ENCODE measurements at regions not wholly inside any gene's neighbourhood (a gene's known extent, or its start where the extent isn't known, plus 50 kb on each side); places are given as distances from the start of the nearest gene placed in this dataset.

- Histone ChIP-seq H3K4me3 (no peak overlapping the region), H3K27me3 (no peaks in the 10 kb centered on the region), H3K27ac (no peak overlapping the region), H3K4me1 (ENCODE audit: low read depth) (peaks cover 5% of the 10 kb centered on the region), H3K9me3 (ENCODE audit: low read depth) (no peaks in the 10 kb centered on the region), H3K36me3 (no peaks in the 10 kb centered on the region)
- no peak for DNase-seq (ENCODE audit: low read depth in 1 of 2, low spot score in 1 of 2)
- TF ChIP-seq CTCF (IDR thresholded peaks at IDR 0.05; ENCODE audit: low read depth, low read length) = no peak
Measured at GRCh38 chr1:217268058-217268457, 362.8 kb downstream of the GPATCH2 start.

DNA sequence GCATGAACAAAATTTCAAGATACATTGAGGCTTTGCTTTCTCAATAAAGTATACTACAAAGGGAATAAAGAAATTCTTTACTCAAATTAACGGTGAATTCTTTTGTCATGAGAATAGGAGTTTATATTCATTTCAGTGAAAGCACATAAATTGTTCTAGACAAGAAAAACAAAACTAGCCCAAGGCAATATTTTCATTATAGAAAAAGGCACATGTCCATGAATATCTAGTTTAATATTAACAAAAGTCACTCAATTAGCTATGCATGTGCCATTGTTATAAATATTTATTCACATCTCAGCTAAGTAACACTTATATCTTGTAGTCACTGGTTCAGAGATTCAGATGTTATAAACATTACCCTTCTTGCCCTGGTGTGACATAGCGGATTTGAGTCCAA lies 369.3 kb downstream of the GPATCH2 start:
- Histone ChIP-seq H3K36me3 (no peaks in the 10 kb centered on the region), H3K4me3 (no peak overlapping the region), H3K27ac (no peak overlapping the region), H3K9me3 (ENCODE audit: low read depth) (no peaks in the 10 kb centered on the region), H3K27me3 (no peaks in the 10 kb centered on the region), H3K4me1 (ENCODE audit: low read depth) (no peaks in the 10 kb centered on the region)
- DNase-seq (ENCODE audit: low read depth in 1 of 2, low spot score in 1 of 2) = no peak
- no peak for TF ChIP-seq CTCF (IDR thresholded peaks at IDR 0.05; ENCODE audit: low read depth, low read length)

- no peak overlapping the region for H3K4me3 ChIP-seq
- H3K4me1 ChIP-seq (ENCODE audit: low read depth) = no peaks in the 10 kb centered on the region
- H3K27me3 ChIP-seq = no peaks in the 10 kb centered on the region
- no peak for DNase-seq (ENCODE audit: low read depth in 1 of 2, low spot score in 1 of 2)
- no peaks in the 10 kb centered on the region for H3K9me3 ChIP-seq (ENCODE audit: low read depth)
- H3K36me3 ChIP-seq = no peaks in the 10 kb centered on the region
- no peak for TF ChIP-seq CTCF (IDR thresholded peaks at IDR 0.05; ENCODE audit: low read depth, low read length)
- H3K27ac ChIP-seq = no peak overlapping the region
Measured at GRCh38 chr1:217260676-217261075, 370.2 kb downstream of the GPATCH2 start.

- DNase-seq (ENCODE audit: low read depth in 1 of 2, low spot score in 1 of 2) = no peak
- Histone ChIP-seq H3K36me3 (no peaks in the 10 kb centered on the region), H3K9me3 (ENCODE audit: low read depth) (no peaks in the 10 kb centered on the region), H3K4me1 (ENCODE audit: low read depth) (no peaks in the 10 kb centered on the region), H3K4me3 (no peak overlapping the region), H3K27ac (no peak overlapping the region), H3K27me3 (no peaks in the 10 kb centered on the region)
- no peak for TF ChIP-seq CTCF (IDR thresholded peaks at IDR 0.05; ENCODE audit: low read depth, low read length)
Measured at GRCh38 chr1:217253985-217254384, 376.9 kb downstream of the GPATCH2 start.

DNA sequence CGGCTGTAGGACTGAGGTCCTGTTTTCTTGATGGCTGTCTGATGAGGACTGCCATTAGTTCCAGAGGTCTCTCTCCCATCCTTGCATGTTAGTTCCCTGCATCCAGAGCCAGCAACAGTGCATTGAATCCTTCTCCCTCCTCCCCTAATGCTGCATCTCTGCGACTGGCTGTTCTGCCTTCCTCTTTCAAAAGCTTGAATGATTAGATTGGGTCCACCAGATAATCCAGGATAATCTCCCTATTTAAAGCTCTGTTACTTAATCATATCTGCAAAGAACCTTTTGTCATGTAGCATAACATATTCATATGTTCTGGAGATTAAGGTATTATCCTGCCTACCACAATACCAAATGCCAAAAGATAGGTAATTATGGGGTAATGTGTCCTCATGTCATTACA lies 377.5 kb downstream of the GPATCH2 start:
- TF ChIP-seq CTCF (IDR thresholded peaks at IDR 0.05; ENCODE audit: low read depth, low read length) = no peak
- no peaks in the 10 kb centered on the region for H3K9me3 ChIP-seq (ENCODE audit: low read depth)
- H3K4me1 ChIP-seq (ENCODE audit: low read depth) = no peaks in the 10 kb centered on the region
- DNase-seq (ENCODE audit: low read depth in 1 of 2, low spot score in 1 of 2) = no peak
- H3K4me3 ChIP-seq = no peak overlapping the region
- H3K36me3 ChIP-seq = no peaks in the 10 kb centered on the region
- no peaks in the 10 kb centered on the region for H3K27me3 ChIP-seq
- no peak overlapping the region for H3K27ac ChIP-seq

- Histone ChIP-seq H3K4me3 (no peak overlapping the region), H3K4me1 (ENCODE audit: low read depth) (no peaks in the 10 kb centered on the region), H3K27me3 (no peaks in the 10 kb centered on the region), H3K27ac (no peak overlapping the region), H3K9me3 (ENCODE audit: low read depth) (no peaks in the 10 kb centered on the region), H3K36me3 (no peaks in the 10 kb centered on the region)
- TF ChIP-seq CTCF (IDR thresholded peaks at IDR 0.05; ENCODE audit: low read depth, low read length) = no peak
- no peak for DNase-seq (ENCODE audit: low read depth in 1 of 2, low spot score in 1 of 2)
Measured at GRCh38 chr1:217251121-217251520, 379.8 kb downstream of the GPATCH2 start.

Measured in cardiac muscle cell (in vitro differentiated cells and primary cell).